IgD-negative memory B cell (primary cell): ENCODE measurements at regions not wholly inside any gene's neighbourhood (a gene's known extent, or its start where the extent isn't known, plus 50 kb on each side); places are given as distances from the start of the nearest gene placed in this dataset.
"Not testable (repeated sequence)": the region's sequence is repeated elsewhere in the genome, so short reads cannot be mapped to it uniquely, and the experiment has no call there.

ENCODE experiments used
- H3K27ac Mint-ChIP-seq, 3 donors: one replicate each; pipeline ENCODE4 v1.8.0; 2020 to 2022; ENCODE audit warnings: mild to moderate bottlenecking in 3 of 3, mixed read lengths in 3 of 3, moderate library complexity in 1 of 3
- H3K27me3 Mint-ChIP-seq: one replicate; pipeline ENCODE4 v1.8.0; 2021; ENCODE audit warnings: mixed read lengths
- H3K36me3 Mint-ChIP-seq: one replicate; pipeline ENCODE4 v1.8.0; 2020; ENCODE audit warnings: mild to moderate bottlenecking, mixed read lengths
- H3K4me1 Mint-ChIP-seq, 3 donors: one replicate each; pipeline ENCODE4 v1.8.0; 2020 to 2022; ENCODE audit warnings: mixed read lengths in 3 of 3, mild to moderate bottlenecking in 1 of 3
- H3K4me3 Mint-ChIP-seq, 4 donors: one replicate each; pipeline ENCODE4 v1.8.0; 2020 to 2022; ENCODE audit warnings: mild to moderate bottlenecking in 4 of 4, mixed read lengths in 4 of 4, moderate library complexity in 3 of 4
- H3K9me3 Mint-ChIP-seq, 3 donors: one replicate each; pipeline ENCODE4 v1.8.0; 2020 to 2021; ENCODE audit warnings: mixed read lengths in 3 of 3, mild to moderate bottlenecking in 1 of 3

- peaks cover 2% of the 10 kb centered on the region for H3K36me3 Mint-ChIP-seq
Observed at GRCh38 chr14:55841625-55842024, 261.6 kb downstream of the KTN1 start.

GRCh38 chr14:55843718-55844403 lies 263.9 kb downstream of the KTN1 start:
- peaks cover 2% of the 10 kb centered on the region for H3K36me3 Mint-ChIP-seq
- H3K27ac Mint-ChIP-seq: no peak overlapping the region

More at GRCh38 chr14:55841625-55842024, 261.6 kb downstream of the KTN1 start:
- H3K27ac Mint-ChIP-seq: no peak overlapping the region
- H3K4me1 Mint-ChIP-seq: no peaks in the 10 kb centered on the region
- no peaks in the 10 kb centered on the region for H3K9me3 Mint-ChIP-seq
- H3K27me3 Mint-ChIP-seq: no peaks in the 10 kb centered on the region
- H3K4me3 Mint-ChIP-seq: no peak overlapping the region

GRCh38 chr14:55845963-55846825 lies 266.2 kb downstream of the KTN1 start:
- no peaks in the 10 kb centered on the region for H3K9me3 Mint-ChIP-seq
- H3K27me3 Mint-ChIP-seq: peaks cover 3% of the 10 kb centered on the region
- no peaks in the 10 kb centered on the region for H3K4me1 Mint-ChIP-seq
- H3K4me3 Mint-ChIP-seq: no peak overlapping the region
- H3K36me3 Mint-ChIP-seq: no peaks in the 10 kb centered on the region
- no peak overlapping the region for H3K27ac Mint-ChIP-seq

More at GRCh38 chr14:55843718-55844403, 263.9 kb downstream of the KTN1 start:
- H3K27me3 Mint-ChIP-seq: no peaks in the 10 kb centered on the region
- no peaks in the 10 kb centered on the region for H3K9me3 Mint-ChIP-seq
- no peak overlapping the region for H3K4me3 Mint-ChIP-seq
- H3K4me1 Mint-ChIP-seq: no peaks in the 10 kb centered on the region

- no peaks in the 10 kb centered on the region for H3K36me3 Mint-ChIP-seq
- no peaks in the 10 kb centered on the region for H3K4me1 Mint-ChIP-seq
- no peak overlapping the region for H3K27ac Mint-ChIP-seq
- H3K4me3 Mint-ChIP-seq: no peak overlapping the region
- H3K9me3 Mint-ChIP-seq: no peaks in the 10 kb centered on the region
- peaks cover 3% of the 10 kb centered on the region for H3K27me3 Mint-ChIP-seq
Observed at GRCh38 chr14:55846826-55847446, 266.9 kb downstream of the KTN1 start.

GRCh38 chr14:55847766-55848165 lies 267.8 kb downstream of the KTN1 start:
- Mint-ChIP-seq H3K4me1 (no peaks in the 10 kb centered on the region), H3K27ac (no peak overlapping the region), H3K27me3 (peaks cover 3% of the 10 kb centered on the region), H3K4me3 (no peak overlapping the region), H3K36me3 (no peaks in the 10 kb centered on the region), H3K9me3 (no peaks in the 10 kb centered on the region)

- H3K4me3 Mint-ChIP-seq: no peak overlapping the region
- no peaks in the 10 kb centered on the region for H3K9me3 Mint-ChIP-seq
- no peaks in the 10 kb centered on the region for H3K4me1 Mint-ChIP-seq
- no peak overlapping the region for H3K27ac Mint-ChIP-seq
- H3K36me3 Mint-ChIP-seq: no peaks in the 10 kb centered on the region
- H3K27me3 Mint-ChIP-seq: peaks cover 3% of the 10 kb centered on the region
Observed at GRCh38 chr14:55848964-55849363, 269.0 kb downstream of the KTN1 start.

- Mint-ChIP-seq H3K9me3 (no peaks in the 10 kb centered on the region), H3K27me3 (peaks cover 3% of the 10 kb centered on the region), H3K4me3 (no peak overlapping the region), H3K27ac (no peak overlapping the region), H3K36me3 (no peaks in the 10 kb centered on the region), H3K4me1 (no peaks in the 10 kb centered on the region)
Observed at GRCh38 chr14:55849833-55850232, 268.4 kb upstream of the PELI2 start.

- H3K27me3 Mint-ChIP-seq: peaks cover 3% of the 10 kb centered on the region
- no peak overlapping the region for H3K27ac Mint-ChIP-seq
Observed at GRCh38 chr14:55850825-55851241, 267.4 kb upstream of the PELI2 start.

GRCh38 chr14:55851301-55851700 lies 266.9 kb upstream of the PELI2 start:
- Mint-ChIP-seq H3K9me3 (no peaks in the 10 kb centered on the region), H3K4me1 (no peaks in the 10 kb centered on the region), H3K27me3 (peaks cover 3% of the 10 kb centered on the region), H3K27ac (no peak overlapping the region), H3K36me3 (no peaks in the 10 kb centered on the region), H3K4me3 (no peak overlapping the region)

More at GRCh38 chr14:55850825-55851241, 267.4 kb upstream of the PELI2 start:
- no peaks in the 10 kb centered on the region for H3K36me3 Mint-ChIP-seq
- H3K9me3 Mint-ChIP-seq: no peaks in the 10 kb centered on the region
- no peak overlapping the region for H3K4me3 Mint-ChIP-seq
- no peaks in the 10 kb centered on the region for H3K4me1 Mint-ChIP-seq

- H3K27me3 Mint-ChIP-seq: peaks cover 5% of the 10 kb centered on the region
- no peaks in the 10 kb centered on the region for H3K9me3 Mint-ChIP-seq
- H3K36me3 Mint-ChIP-seq: no peaks in the 10 kb centered on the region
- H3K27ac Mint-ChIP-seq: no peak overlapping the region
- no peaks in the 10 kb centered on the region for H3K4me1 Mint-ChIP-seq
- no peak overlapping the region for H3K4me3 Mint-ChIP-seq
Observed at GRCh38 chr14:55851961-55852360, 266.2 kb upstream of the PELI2 start.

- Mint-ChIP-seq H3K9me3 (peaks cover 0 to 12% (median 6%) of the 10 kb centered on the region in 3 donors), H3K27me3 (peaks cover 1% of the 10 kb centered on the region), H3K36me3 (no peaks in the 10 kb centered on the region), H3K27ac (no peak overlapping the region), H3K4me3 (no peak overlapping the region), H3K4me1 (no peaks in the 10 kb centered on the region)
Observed at GRCh38 chr14:55855751-55856150, 262.5 kb upstream of the PELI2 start.

GRCh38 chr14:55858604-55859003 lies 259.6 kb upstream of the PELI2 start:
- Mint-ChIP-seq H3K27me3 (peaks cover 1% of the 10 kb centered on the region), H3K4me3 (no peak overlapping the region), H3K9me3 (peaks cover 3 to 15% (median 8%) of the 10 kb centered on the region in 3 donors), H3K27ac (peak overlapping the region in 1 of 3 donors; percentile 35), H3K36me3 (peaks cover 2% of the 10 kb centered on the region), H3K4me1 (peaks cover 0 to 2% (median 0%) of the 10 kb centered on the region in 3 donors)

- H3K36me3 Mint-ChIP-seq, H3K4me1 Mint-ChIP-seq, H3K27me3 Mint-ChIP-seq, H3K4me3 Mint-ChIP-seq, H3K27ac Mint-ChIP-seq: not testable (repeated sequence)
- peaks cover 3 to 15% (median 11%) of the 10 kb centered on the region in 3 donors for H3K9me3 Mint-ChIP-seq
Observed at GRCh38 chr14:55861561-55861960, 256.6 kb upstream of the PELI2 start.

GRCh38 chr14:55864890-55865655 lies 253.1 kb upstream of the PELI2 start:
- Mint-ChIP-seq H3K4me3 (no peak overlapping the region), H3K4me1 (peaks cover 7 to 16% (median 14%) of the 10 kb centered on the region in 3 donors), H3K27me3 (peaks cover 3% of the 10 kb centered on the region), H3K9me3 (peaks cover 8 to 20% (median 13%) of the 10 kb centered on the region in 3 donors), H3K36me3 (peaks cover 2% of the 10 kb centered on the region), H3K27ac (no peak overlapping the region)
